ENCODE measurements at regions not wholly inside any gene's neighbourhood (a gene's known extent, or its start where the extent isn't known, plus 50 kb on each side); places are given as distances from the start of the nearest gene placed in this dataset.
A peak's percentile ranks its signal among the peaks of the same experiment; 100 is the strongest.

- Histone ChIP-seq H3K9me3 (ENCODE audit: low read depth, low read length) (no peaks in the 10 kb centered on the region), H3K36me3 (ENCODE audit: insufficient read depth, low read length) (no peaks in the 10 kb centered on the region), H3K9ac (ENCODE audit: insufficient read length) (no peak overlapping the region), H3K4me3 (no peak overlapping the region), H3K27ac (no peak overlapping the region)
- TF ChIP-seq POLR2AphosphoS5 (IDR thresholded peaks at IDR 0.05; ENCODE audit: borderline replicate concordance, low read depth, low read length), result no peak
- TF ChIP-seq EZH2 (IDR thresholded peaks at IDR 0.05), result no peak
- TF ChIP-seq FOXP2 (optimal IDR thresholded peaks at IDR 0.05; ENCODE audit: control extremely low read depth, extremely low read length, insufficient read depth), result no peak
- no peak for DNase-seq (ENCODE audit: low read depth, low spot score)
These were observed 135.6 kb upstream of the HNMT start for GRCh38 chr2:137828624-137829023.

- H3K9ac ChIP-seq (ENCODE audit: insufficient read length), result no peak overlapping the region
- no peak overlapping the region for H3K4me3 ChIP-seq
- H3K9me3 ChIP-seq (ENCODE audit: low read depth, low read length), result no peaks in the 10 kb centered on the region
- TF ChIP-seq FOXP2 (optimal IDR thresholded peaks at IDR 0.05; ENCODE audit: control extremely low read depth, extremely low read length, insufficient read depth) (no peak), POLR2AphosphoS5 (IDR thresholded peaks at IDR 0.05; ENCODE audit: borderline replicate concordance, low read depth, low read length) (no peak), EZH2 (IDR thresholded peaks at IDR 0.05) (no peak)
- no peak overlapping the region for H3K27ac ChIP-seq
- DNase-seq (ENCODE audit: low read depth, low spot score), result no peak
- no peaks in the 10 kb centered on the region for H3K36me3 ChIP-seq (ENCODE audit: insufficient read depth, low read length)
These were observed 135.0 kb upstream of the HNMT start for GRCh38 chr2:137829251-137829650.

- H3K36me3 ChIP-seq (ENCODE audit: insufficient read depth, low read length), result no peaks in the 10 kb centered on the region
- H3K9ac ChIP-seq (ENCODE audit: insufficient read length), result no peak overlapping the region
- H3K27ac ChIP-seq, result no peak overlapping the region
- no peak for TF ChIP-seq EZH2 (IDR thresholded peaks at IDR 0.05)
- no peak for TF ChIP-seq FOXP2 (optimal IDR thresholded peaks at IDR 0.05; ENCODE audit: control extremely low read depth, extremely low read length, insufficient read depth)
- no peak for TF ChIP-seq POLR2AphosphoS5 (IDR thresholded peaks at IDR 0.05; ENCODE audit: borderline replicate concordance, low read depth, low read length)
- no peak overlapping the region for H3K4me3 ChIP-seq
- no peak for DNase-seq (ENCODE audit: low read depth, low spot score)
- H3K9me3 ChIP-seq (ENCODE audit: low read depth, low read length), result no peaks in the 10 kb centered on the region
These were observed 129.4 kb upstream of the HNMT start for GRCh38 chr2:137834760-137835379.

- H3K36me3 ChIP-seq (ENCODE audit: insufficient read depth, low read length), result no peaks in the 10 kb centered on the region
- TF ChIP-seq FOXP2 (optimal IDR thresholded peaks at IDR 0.05; ENCODE audit: control extremely low read depth, extremely low read length, insufficient read depth) (no peak), POLR2AphosphoS5 (IDR thresholded peaks at IDR 0.05; ENCODE audit: borderline replicate concordance, low read depth, low read length) (no peak), EZH2 (IDR thresholded peaks at IDR 0.05) (no peak)
- H3K9ac ChIP-seq (ENCODE audit: insufficient read length), result no peak overlapping the region
- no peak for DNase-seq (ENCODE audit: low read depth, low spot score)
- no peaks in the 10 kb centered on the region for H3K9me3 ChIP-seq (ENCODE audit: low read depth, low read length)
- H3K4me3 ChIP-seq, result no peak overlapping the region
- no peak overlapping the region for H3K27ac ChIP-seq
These were observed 127.6 kb upstream of the HNMT start for GRCh38 chr2:137836671-137837070.

- no peak for DNase-seq (ENCODE audit: low read depth, low spot score)
- TF ChIP-seq POLR2AphosphoS5 (IDR thresholded peaks at IDR 0.05; ENCODE audit: borderline replicate concordance, low read depth, low read length) (no peak), FOXP2 (optimal IDR thresholded peaks at IDR 0.05; ENCODE audit: control extremely low read depth, extremely low read length, insufficient read depth) (no peak), EZH2 (IDR thresholded peaks at IDR 0.05) (no peak)
- no peak overlapping the region for H3K9ac ChIP-seq (ENCODE audit: insufficient read length)
These were observed 126.4 kb upstream of the HNMT start for GRCh38 chr2:137837830-137838229.

GRCh38 chr2:137838255-137839092, 125.8 kb upstream of the HNMT start:
- DNase-seq (ENCODE audit: low read depth, low spot score), result peak; percentile 22
- no peak overlapping the region for H3K9ac ChIP-seq (ENCODE audit: insufficient read length)
- H3K36me3 ChIP-seq (ENCODE audit: insufficient read depth, low read length), result no peaks in the 10 kb centered on the region
- no peaks in the 10 kb centered on the region for H3K9me3 ChIP-seq (ENCODE audit: low read depth, low read length)
- H3K27ac ChIP-seq, result no peak overlapping the region
- TF ChIP-seq FOXP2 (optimal IDR thresholded peaks at IDR 0.05; ENCODE audit: control extremely low read depth, extremely low read length, insufficient read depth), result no peak
- TF ChIP-seq EZH2 (IDR thresholded peaks at IDR 0.05), result no peak
- no peak for TF ChIP-seq POLR2AphosphoS5 (IDR thresholded peaks at IDR 0.05; ENCODE audit: borderline replicate concordance, low read depth, low read length)
- no peak overlapping the region for H3K4me3 ChIP-seq

More at GRCh38 chr2:137837830-137838229, 126.4 kb upstream of the HNMT start:
- Histone ChIP-seq H3K9me3 (ENCODE audit: low read depth, low read length) (no peaks in the 10 kb centered on the region), H3K4me3 (no peak overlapping the region), H3K36me3 (ENCODE audit: insufficient read depth, low read length) (no peaks in the 10 kb centered on the region), H3K27ac (no peak overlapping the region)

GRCh38 chr2:137842430-137842829, 121.8 kb upstream of the HNMT start:
- Histone ChIP-seq H3K9me3 (ENCODE audit: low read depth, low read length) (peaks cover 4% of the 10 kb centered on the region; the same call in 1 of the 2 replicates), H3K4me3 (no peak overlapping the region), H3K9ac (ENCODE audit: insufficient read length) (no peak overlapping the region), H3K27ac (no peak overlapping the region), H3K36me3 (ENCODE audit: insufficient read depth, low read length) (no peaks in the 10 kb centered on the region)
- TF ChIP-seq EZH2 (IDR thresholded peaks at IDR 0.05) (no peak), FOXP2 (optimal IDR thresholded peaks at IDR 0.05; ENCODE audit: control extremely low read depth, extremely low read length, insufficient read depth) (no peak), POLR2AphosphoS5 (IDR thresholded peaks at IDR 0.05; ENCODE audit: borderline replicate concordance, low read depth, low read length) (no peak)
- no peak for DNase-seq (ENCODE audit: low read depth, low spot score)

- H3K9ac ChIP-seq (ENCODE audit: insufficient read length), result no peak overlapping the region
- H3K27ac ChIP-seq, result no peak overlapping the region
- H3K4me3 ChIP-seq, result no peak overlapping the region
- DNase-seq (ENCODE audit: low read depth, low spot score), result no peak
- H3K36me3 ChIP-seq (ENCODE audit: insufficient read depth, low read length), result no peaks in the 10 kb centered on the region
- peaks cover 4% of the 10 kb centered on the region; the same call in 1 of the 2 replicates for H3K9me3 ChIP-seq (ENCODE audit: low read depth, low read length)
- TF ChIP-seq POLR2AphosphoS5 (IDR thresholded peaks at IDR 0.05; ENCODE audit: borderline replicate concordance, low read depth, low read length), result no peak
- TF ChIP-seq FOXP2 (optimal IDR thresholded peaks at IDR 0.05; ENCODE audit: control extremely low read depth, extremely low read length, insufficient read depth), result no peak
- TF ChIP-seq EZH2 (IDR thresholded peaks at IDR 0.05), result no peak
These were observed 121.3 kb upstream of the HNMT start for GRCh38 chr2:137842952-137843351.

Measured in SK-N-MC (cell line).